Large intestine (tissue), 3 donors: ENCODE measurements at regions not wholly inside any gene's neighbourhood (a gene's known extent, or its start where the extent isn't known, plus 50 kb on each side); places are given as distances from the start of the nearest gene placed in this dataset.
A peak's percentile ranks its signal among the peaks of the same experiment; 100 is the strongest.
"Not testable (repeated sequence)": the region's sequence is repeated elsewhere in the genome, so short reads cannot be mapped to it uniquely, and the experiment has no call there.

Experiments
- DNase-seq, 2 donors: peaks; one replicate each; pipeline versions ENCODE4 v3.0.0 to v3.0.0-alpha.2; 2013
- H3K27ac ChIP-seq: one replicate; pipeline ENCODE4 v1.5.1; 2013; ENCODE audit warnings: low read length
- H3K27me3 ChIP-seq: 2 replicates; pipeline ENCODE4 v1.6.1; 2013; ENCODE audit warnings: low read length; ENCODE audit not compliant: control insufficient read depth, insufficient read depth
- H3K36me3 ChIP-seq: 2 replicates; pipeline ENCODE4 v1.6.1; 2013; ENCODE audit warnings: low read length; ENCODE audit not compliant: control insufficient read depth, insufficient read depth
- H3K4me1 ChIP-seq: one replicate; pipeline ENCODE4 v1.6.1; 2013; ENCODE audit warnings: low read length; ENCODE audit not compliant: control insufficient read depth, insufficient read depth
- H3K4me3 ChIP-seq: one replicate; pipeline ENCODE4 v1.5.1; 2013; ENCODE audit warnings: low read length
- H3K9me3 ChIP-seq: one replicate; pipeline ENCODE4 v1.6.1; 2013; ENCODE audit warnings: mild to moderate bottlenecking, low read depth, low read length, moderate library complexity; ENCODE audit not compliant: control insufficient read depth
- WGBS: methylation state at CpG from one replicate; pipeline ENCODE4 v1.1.5; 2013; ENCODE audit warnings: low lambda C conversion rate; ENCODE audit not compliant: insufficient coverage; 5-methylcytosine and 5-hydroxymethylcytosine counted together

DNA sequence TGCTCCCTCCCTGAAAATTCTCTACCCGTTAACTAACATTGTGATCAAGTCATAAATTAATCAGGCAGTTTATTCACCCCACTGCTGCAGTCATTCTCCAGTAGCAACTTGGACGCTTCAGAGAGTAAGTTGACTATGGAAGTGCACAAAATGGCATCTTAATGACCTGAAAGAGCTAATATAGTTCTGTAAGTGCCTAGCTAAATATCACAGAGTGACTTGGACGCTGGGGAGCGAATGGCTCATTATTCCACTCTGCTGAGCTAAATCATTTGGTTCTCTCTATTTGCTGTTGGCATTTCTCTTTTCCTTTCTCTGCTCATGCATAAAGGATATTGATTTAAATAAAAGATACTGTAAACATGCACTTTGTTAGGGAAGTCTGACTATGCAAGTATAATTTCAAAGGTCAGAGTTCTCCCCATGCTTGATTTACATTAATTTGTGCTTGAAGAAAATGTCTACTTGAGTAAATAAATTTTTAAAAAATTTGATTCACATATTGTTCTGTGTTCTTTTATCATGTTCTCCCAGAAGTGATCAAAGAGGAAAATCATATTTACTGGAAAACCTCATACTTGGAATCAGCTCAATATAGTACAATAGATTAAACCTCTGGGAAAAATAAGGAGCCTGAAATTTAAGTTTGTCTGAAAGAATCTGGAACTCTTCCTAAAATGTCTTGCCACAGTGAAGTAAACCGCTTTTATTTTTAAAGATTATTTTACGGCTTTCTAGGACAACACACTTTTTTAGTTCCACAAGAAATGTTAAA is 169.5 kb upstream of the HAPLN1 start:
- Histone ChIP-seq H3K36me3 (no peaks in the 10 kb centered on the region), H3K9me3 (no peaks in the 10 kb centered on the region), H3K4me3 (no peak overlapping the region), H3K4me1 (no peaks in the 10 kb centered on the region), H3K27ac (no peak overlapping the region), H3K27me3 (no peaks in the 10 kb centered on the region)
- whole genome bisulfite sequencing, result 100% methylated on average over 2 of the region's 6 CpGs
- DNase-seq, result no peak

DNA sequence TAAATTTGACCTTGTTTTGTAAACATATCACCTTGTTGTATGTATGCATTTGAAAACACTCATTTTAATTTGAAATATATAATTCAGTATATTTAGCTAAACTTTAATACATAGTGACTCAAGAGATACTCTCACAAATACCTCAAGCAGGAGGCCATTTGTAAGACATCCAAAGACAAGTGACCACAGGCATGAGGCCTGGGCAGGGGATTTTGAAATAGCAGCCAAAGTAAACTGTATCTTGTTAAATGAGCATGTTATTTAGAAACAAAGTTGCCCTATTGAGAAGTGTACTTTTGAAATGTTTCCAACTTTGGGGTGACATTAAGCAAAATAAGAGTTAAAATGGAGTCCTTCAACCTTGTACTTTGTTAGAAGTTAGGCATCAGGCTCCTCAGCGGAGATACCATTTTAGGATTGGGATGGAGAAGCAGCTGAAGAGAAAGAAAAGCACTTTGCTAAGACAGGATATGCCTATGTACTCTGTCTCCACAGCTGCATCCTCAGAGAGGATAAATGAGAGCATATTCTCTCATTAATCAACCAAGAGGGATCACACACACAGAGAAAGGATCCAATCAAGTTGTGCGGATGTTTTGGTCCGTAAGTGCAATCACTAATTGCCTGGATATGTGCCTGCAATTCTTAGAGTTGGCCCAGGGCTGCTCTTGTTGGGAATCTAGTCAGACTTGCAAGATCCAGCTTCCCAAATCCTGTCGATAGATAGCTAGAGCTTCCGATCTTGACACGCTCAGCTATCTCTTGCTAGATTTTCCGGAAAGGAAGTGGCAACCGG is 157.5 kb upstream of the HAPLN1 start:
- Histone ChIP-seq H3K36me3 (no peaks in the 10 kb centered on the region), H3K4me3 (no peak overlapping the region), H3K27me3 (no peaks in the 10 kb centered on the region), H3K9me3 (no peaks in the 10 kb centered on the region), H3K4me1 (no peaks in the 10 kb centered on the region), H3K27ac (no peak overlapping the region)
- WGBS, result 100% methylated on average over 1 of the region's 8 CpGs
- peak; percentile 2 to 9 for DNase-seq

DNA sequence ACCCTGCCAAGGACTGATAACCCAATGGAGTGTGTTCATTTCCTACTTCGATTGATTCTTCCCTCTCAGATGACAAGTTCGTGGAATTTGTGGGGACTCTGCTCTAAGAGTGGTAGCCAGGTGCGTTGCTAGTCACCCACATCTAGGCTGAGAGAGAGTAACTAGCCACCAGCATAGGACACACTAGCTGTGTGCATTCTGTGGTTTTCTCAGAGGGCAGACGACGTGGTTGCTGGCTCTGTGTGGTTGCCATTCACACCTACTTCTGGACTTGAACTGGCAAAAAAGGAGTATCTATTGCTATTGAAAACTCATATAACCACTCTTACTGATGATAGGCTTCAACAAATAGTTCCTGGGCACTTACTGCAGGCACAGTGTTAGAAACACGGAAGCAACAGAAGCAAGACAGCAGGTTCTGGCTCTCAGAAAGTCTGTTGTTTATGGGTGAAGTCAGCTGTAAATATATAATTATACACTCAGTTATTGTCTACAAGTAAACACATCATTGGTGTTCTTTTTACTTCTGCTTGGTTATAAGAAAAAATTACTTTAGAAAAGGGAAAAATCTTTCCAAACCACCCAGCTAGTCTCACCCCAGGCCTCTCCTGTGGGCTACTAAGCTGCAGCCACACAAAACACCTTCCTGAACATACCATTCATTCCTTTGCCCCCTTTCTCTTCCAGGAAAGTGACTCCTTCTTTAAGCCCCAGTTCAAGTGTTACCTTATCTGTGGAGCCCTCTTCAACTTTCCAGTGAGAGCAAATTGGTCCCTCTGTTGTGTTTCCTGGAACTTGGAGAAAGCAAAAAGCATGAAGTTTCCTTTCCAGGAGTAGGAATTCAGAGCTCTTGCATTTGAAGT is 151.1 kb upstream of the HAPLN1 start:
- Histone ChIP-seq H3K36me3 (no peaks in the 10 kb centered on the region), H3K4me1 (no peaks in the 10 kb centered on the region)
- WGBS, result no CpG with 5 or more reads among the region's 6 CpGs

DNA sequence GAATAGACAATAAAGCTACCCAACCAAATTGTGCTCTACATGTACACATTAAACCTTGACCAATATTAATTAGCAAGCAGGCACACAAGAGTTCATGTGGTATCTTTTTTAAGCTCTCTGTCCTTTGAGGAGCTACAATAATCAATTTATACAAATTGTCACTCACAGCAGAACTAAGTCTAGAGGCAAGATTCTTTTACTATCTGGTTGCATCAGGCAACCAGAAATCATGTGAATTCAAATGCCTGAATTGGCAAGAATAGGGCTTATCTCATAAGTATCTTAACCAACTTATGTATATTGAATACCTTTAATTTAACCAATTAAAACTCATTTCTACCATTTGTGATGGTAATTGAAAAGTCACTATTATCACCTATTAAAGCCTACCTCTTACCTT is 145.5 kb upstream of the HAPLN1 start:
- no peaks in the 10 kb centered on the region for H3K4me1 ChIP-seq
- H3K36me3 ChIP-seq, result no peaks in the 10 kb centered on the region
- H3K27ac ChIP-seq, result no peak overlapping the region
- DNase-seq, result no peak
- H3K9me3 ChIP-seq, result no peaks in the 10 kb centered on the region
- H3K4me3 ChIP-seq, result no peak overlapping the region
- no peaks in the 10 kb centered on the region for H3K27me3 ChIP-seq

More for the DNA sequence above, 151.1 kb upstream of the HAPLN1 start:
- no peaks in the 10 kb centered on the region for H3K27me3 ChIP-seq
- H3K4me3 ChIP-seq, result no peak overlapping the region
- no peaks in the 10 kb centered on the region for H3K9me3 ChIP-seq
- H3K27ac ChIP-seq, result no peak overlapping the region
- DNase-seq, result no peak

DNA sequence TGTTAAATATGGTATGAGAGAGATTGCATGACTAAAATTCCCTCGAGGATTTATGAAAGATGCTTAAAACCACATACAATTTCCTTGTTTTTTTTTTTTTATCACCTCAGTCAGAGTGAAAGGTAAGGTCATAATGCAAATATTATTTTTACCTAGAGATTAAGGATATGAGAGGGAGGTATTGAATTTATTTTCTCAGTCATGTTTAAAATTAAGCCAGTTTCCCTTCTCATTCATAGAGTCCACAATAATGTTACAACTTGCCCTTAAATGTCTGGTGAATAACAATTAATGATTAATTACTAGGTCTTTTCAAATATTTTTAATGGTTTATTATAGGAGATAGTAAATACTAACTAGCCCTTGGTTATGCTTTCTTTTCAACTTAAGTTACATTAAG is 144.9 kb upstream of the HAPLN1 start:
- Histone ChIP-seq H3K4me3 (no peak overlapping the region), H3K4me1 (no peaks in the 10 kb centered on the region), H3K9me3 (no peaks in the 10 kb centered on the region), H3K27me3 (no peaks in the 10 kb centered on the region), H3K27ac (no peak overlapping the region), H3K36me3 (no peaks in the 10 kb centered on the region)
- 92% methylated on average over 1 of the region's 1 CpG for WGBS
- DNase-seq, result no peak

DNA sequence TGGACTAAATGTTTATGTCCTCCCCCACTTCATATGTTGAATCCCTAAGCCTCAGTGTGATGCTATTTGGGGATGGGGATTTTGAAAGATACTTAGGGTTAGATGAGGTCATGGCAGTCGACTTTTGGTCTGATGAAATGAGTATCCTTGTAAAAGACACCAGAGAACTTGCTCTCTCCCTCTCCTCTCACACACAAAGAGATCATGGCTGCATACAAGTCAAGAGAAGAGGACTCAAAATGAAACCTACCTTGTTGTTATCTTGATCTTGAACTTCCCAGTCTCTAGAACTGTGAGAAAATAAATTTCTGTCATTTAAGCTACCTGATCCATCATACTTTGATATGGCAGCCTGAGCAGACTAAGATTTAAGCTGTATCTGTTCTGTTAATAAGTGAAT is 144.0 kb upstream of the HAPLN1 start:
- Histone ChIP-seq H3K27ac (no peak overlapping the region), H3K9me3 (no peaks in the 10 kb centered on the region), H3K4me3 (no peak overlapping the region), H3K27me3 (no peaks in the 10 kb centered on the region), H3K36me3 (no peaks in the 10 kb centered on the region), H3K4me1 (no peaks in the 10 kb centered on the region)
- no peak for DNase-seq
- WGBS, result 20% methylated on average over 1 of the region's 1 CpG

DNA sequence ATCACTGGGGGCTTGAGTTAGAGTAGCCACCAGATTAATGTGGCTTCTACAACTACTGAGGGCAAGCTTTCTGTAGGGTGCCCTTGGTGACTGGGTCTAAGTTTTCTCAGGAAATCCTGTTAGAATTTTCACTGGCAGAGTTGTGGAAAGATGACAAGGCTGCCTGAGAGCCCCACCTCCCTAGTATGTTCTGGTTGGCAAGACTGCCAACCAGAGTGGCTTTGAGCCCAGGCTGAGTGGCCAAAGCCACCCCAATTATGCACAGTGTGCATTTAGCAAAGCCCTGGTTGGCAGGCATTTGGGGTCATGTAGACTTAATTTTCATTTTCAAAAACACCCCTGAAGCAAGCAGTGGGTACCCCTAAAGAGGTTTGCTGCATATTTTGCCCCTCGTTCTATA is 136.7 kb upstream of the HAPLN1 start:
- H3K9me3 ChIP-seq, result no peaks in the 10 kb centered on the region
- H3K4me3 ChIP-seq, result no peak overlapping the region
- no peaks in the 10 kb centered on the region for H3K27me3 ChIP-seq
- no peaks in the 10 kb centered on the region for H3K4me1 ChIP-seq
- DNase-seq, result no peak
- no peaks in the 10 kb centered on the region for H3K36me3 ChIP-seq
- H3K27ac ChIP-seq, result no peak overlapping the region
- no CpG with 5 or more reads among the region's 1 CpG for WGBS

DNA sequence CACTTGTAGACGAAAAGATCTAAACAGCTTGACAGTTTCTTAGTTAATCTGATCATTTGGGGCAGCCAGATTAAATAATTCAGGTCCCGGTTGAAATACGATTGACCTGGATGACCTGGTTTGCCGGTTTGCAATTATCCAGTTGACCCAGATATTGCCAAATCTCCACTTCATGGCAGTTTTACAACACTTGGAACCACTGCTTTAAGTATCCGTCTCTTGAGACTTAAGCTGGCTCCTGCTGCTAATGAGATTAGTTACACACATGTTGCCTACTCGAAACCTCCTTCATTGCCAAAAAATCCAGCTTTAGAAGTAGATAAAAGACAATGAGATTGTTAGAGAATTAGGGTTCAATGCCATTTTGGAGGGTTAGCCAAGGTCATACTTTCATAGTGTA is 136.2 kb upstream of the HAPLN1 start:
- no peaks in the 10 kb centered on the region for H3K27me3 ChIP-seq
- no peaks in the 10 kb centered on the region for H3K36me3 ChIP-seq
- H3K4me3 ChIP-seq, result no peak overlapping the region
- no peak overlapping the region for H3K27ac ChIP-seq
- WGBS, result 78% methylated on average over 2 of the region's 6 CpGs
- DNase-seq, result no peak
- H3K9me3 ChIP-seq, result no peaks in the 10 kb centered on the region
- H3K4me1 ChIP-seq, result no peaks in the 10 kb centered on the region

DNA sequence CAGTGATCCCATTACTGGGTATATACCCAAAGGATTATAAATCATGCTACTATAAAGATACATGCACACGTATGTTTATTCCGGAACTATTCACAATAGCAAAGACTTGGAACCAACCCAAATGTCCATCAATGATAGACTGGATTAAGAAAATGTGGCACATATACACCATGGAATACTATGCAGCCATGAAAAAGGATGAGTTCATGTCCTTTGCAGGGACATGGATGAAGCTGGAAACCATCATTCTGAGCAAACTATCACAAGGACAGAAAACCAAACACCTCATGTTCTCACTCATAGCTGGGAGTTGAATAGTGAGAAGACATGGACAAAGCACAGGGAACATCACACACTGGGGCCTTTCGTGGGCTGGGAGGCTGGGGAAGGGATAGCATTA is 129.8 kb upstream of the HAPLN1 start:
- H3K4me3 ChIP-seq, DNase-seq, H3K4me1 ChIP-seq, H3K27ac ChIP-seq, H3K9me3 ChIP-seq, H3K27me3 ChIP-seq, H3K36me3 ChIP-seq: not testable (repeated sequence)
- 100% methylated on average over 1 of the region's 3 CpGs for WGBS

DNA sequence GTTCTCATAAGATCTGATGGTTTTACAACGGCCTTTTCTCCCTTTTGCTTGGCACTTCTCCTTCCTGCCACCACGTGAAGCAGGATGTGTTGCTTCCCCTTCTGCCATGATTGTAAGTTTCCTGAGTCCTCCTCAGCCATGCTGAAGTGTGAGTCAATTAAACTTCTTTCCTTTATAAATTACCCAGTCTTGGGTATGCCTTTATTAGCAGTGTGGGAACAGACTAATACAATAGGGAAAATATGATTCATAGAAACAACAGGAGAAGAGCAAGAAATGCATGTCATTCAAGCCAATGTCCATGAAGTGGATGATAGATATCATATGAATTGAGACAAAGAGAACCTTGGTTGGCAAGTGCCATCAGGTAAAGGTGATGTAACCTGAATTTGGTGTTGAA is 128.3 kb upstream of the HAPLN1 start:
- Histone ChIP-seq H3K27ac (no peak overlapping the region), H3K9me3 (no peaks in the 10 kb centered on the region), H3K4me3 (no peak overlapping the region), H3K36me3 (no peaks in the 10 kb centered on the region), H3K4me1 (no peaks in the 10 kb centered on the region), H3K27me3 (no peaks in the 10 kb centered on the region)
- DNase-seq, result no peak
- WGBS, result 80% methylated on average over 1 of the region's 2 CpGs
